A673 (cell line): ENCODE measurements at regions not wholly inside any gene's neighbourhood (a gene's known extent, or its start where the extent isn't known, plus 50 kb on each side); places are given as distances from the start of the nearest gene placed in this dataset.

Source experiments
- EZH2 ChIP-seq: fragments of 200-600 bp; sonication (generic); IDR thresholded peaks from 2 replicates; pipeline ENCODE4 v1.6.1; 2017; ENCODE audit warnings: borderline replicate concordance, low read depth, mild to moderate bottlenecking, mixed read lengths, antibody characterized with exemption, low read length; ENCODE audit not compliant: poor library complexity, severe bottlenecking
- TF ChIP-seq, protein P1 (sequence below): fragments of 300-800, 200-600 bp; sonication (generic); conservative IDR thresholded peaks from 2 replicates; pipeline ENCODE4 v1.5.1; 2017; ENCODE audit warnings: low read depth, mild to moderate bottlenecking, antibody characterized with exemption, low read length, moderate library complexity, mixed read lengths

DNA sequence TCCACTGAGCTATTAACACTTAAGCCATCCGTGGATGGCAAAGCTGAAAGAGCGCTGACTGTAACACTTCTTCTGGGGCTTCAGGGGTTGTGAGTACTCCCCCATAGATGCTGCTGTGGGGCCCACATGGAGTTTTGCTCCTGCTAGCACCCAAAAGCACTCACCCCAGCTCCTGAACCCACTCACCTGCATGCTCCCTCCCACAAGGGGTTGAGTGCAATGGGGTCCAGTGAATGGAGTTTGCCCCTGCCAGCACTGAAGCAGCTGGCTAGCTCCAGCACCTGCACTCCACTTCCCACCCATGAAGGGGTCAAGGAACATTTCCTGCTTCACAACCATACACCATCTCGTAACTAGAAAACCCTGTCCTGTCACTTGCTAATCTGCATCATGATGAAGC is 78.9 kb downstream of the IL21 start:
- TF ChIP-seq, protein P1, sequence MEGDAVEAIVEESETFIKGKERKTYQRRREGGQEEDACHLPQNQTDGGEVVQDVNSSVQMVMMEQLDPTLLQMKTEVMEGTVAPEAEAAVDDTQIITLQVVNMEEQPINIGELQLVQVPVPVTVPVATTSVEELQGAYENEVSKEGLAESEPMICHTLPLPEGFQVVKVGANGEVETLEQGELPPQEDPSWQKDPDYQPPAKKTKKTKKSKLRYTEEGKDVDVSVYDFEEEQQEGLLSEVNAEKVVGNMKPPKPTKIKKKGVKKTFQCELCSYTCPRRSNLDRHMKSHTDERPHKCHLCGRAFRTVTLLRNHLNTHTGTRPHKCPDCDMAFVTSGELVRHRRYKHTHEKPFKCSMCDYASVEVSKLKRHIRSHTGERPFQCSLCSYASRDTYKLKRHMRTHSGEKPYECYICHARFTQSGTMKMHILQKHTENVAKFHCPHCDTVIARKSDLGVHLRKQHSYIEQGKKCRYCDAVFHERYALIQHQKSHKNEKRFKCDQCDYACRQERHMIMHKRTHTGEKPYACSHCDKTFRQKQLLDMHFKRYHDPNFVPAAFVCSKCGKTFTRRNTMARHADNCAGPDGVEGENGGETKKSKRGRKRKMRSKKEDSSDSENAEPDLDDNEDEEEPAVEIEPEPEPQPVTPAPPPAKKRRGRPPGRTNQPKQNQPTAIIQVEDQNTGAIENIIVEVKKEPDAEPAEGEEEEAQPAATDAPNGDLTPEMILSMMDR = no peak
- TF ChIP-seq EZH2 = no peak
